ENCODE measurements at regions not wholly inside any gene's neighbourhood (a gene's known extent, or its start where the extent isn't known, plus 50 kb on each side); places are given as distances from the start of the nearest gene placed in this dataset.

GRCh38 chr11:104602643-104603042 lies 295.6 kb downstream of the CASP12 start:
- no peak for TF ChIP-seq ZFX (CRISPR knock-in tag; IDR thresholded peaks at IDR 0.05)
- TF ChIP-seq TRIM24 (IDR thresholded peaks at IDR 0.05) = no peak

All from K562 (cell line).